ENCODE measurements at regions not wholly inside any gene's neighbourhood (a gene's known extent, or its start where the extent isn't known, plus 50 kb on each side); places are given as distances from the start of the nearest gene placed in this dataset.

DNA sequence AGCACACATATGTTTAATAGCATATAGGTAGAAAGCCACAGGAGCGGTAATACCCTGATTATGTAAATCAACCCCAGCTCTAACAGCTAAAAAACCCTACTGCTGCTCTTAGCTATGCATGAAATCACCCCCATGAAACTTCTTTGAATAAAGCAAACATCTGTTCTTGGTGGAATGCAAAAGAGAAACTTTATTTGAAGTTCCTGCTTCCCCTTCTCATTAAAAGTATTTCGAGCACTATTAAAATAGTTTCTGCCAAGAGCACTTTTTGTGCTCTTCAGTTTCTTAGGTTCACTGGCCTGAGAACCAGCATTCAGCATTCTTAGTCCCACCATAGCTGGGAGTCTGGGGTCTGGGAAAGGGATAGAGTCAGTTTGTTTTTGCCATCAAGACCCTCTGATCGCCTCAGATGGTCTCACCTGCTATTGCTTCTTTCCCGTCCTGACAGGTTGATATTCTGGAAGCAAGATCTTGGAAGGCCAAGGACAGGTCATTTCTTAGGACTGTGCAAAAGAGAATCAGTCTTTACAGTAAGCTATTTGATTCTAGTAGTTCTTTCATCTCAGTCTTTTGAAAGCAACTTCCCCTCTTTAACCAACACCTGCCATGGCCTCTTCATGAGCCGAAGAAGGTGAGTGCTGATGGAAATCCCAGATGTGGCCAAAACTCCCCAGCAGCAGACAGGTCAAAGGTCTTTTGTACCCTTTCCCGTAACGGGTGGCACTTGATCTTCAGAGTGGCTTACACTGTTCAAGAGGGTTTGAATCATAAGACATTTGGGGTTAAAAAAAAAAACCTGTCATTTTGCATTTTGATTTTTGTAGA is 76.5 kb upstream of the TMEM170B start (continued):
- TF ChIP-seq, protein P1, sequence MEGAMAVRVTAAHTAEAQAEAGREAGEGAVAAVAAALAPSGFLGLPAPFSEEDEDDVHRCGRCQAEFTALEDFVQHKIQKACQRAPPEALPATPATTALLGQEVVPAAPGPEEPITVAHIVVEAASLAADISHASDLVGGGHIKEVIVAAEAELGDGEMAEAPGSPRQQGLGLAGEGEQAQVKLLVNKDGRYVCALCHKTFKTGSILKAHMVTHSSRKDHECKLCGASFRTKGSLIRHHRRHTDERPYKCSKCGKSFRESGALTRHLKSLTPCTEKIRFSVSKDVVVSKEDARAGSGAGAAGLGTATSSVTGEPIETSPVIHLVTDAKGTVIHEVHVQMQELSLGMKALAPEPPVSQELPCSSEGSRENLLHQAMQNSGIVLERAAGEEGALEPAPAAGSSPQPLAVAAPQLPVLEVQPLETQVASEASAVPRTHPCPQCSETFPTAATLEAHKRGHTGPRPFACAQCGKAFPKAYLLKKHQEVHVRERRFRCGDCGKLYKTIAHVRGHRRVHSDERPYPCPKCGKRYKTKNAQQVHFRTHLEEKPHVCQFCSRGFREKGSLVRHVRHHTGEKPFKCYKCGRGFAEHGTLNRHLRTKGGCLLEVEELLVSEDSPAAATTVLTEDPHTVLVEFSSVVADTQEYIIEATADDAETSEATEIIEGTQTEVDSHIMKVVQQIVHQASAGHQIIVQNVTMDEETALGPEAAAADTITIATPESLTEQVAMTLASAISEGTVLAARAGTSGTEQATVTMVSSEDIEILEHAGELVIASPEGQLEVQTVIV (IDR thresholded peaks at IDR 0.05; ENCODE audit: borderline replicate concordance, partially characterized antibody): no peak
- TF ChIP-seq MTA3 (IDR thresholded peaks at IDR 0.05; ENCODE audit: borderline replicate concordance, low read length) (peak; percentile 3; the same call in 1 of the 2 replicates), CHD4 (IDR thresholded peaks at IDR 0.05) (no peak; the same call in 1 of the 2 replicates), ZBED1 (IDR thresholded peaks at IDR 0.05; ENCODE audit: borderline replicate concordance) (no peak; the same call in 1 of the 2 replicates), TAF1 (IDR thresholded peaks at IDR 0.05; ENCODE audit: borderline replicate concordance, low read depth, low read length) (no peak), STAT3 (IDR thresholded peaks at IDR 0.05; ENCODE audit: low read depth, low read length) (no peak; the same call in 1 of the 2 replicates), SREBF1 (IDR thresholded peaks at IDR 0.05; ENCODE audit: low read length) (peak; percentile 21; the same call in 1 of the 2 replicates), MEF2B (IDR thresholded peaks at IDR 0.05; ENCODE audit: partially characterized antibody, poor library complexity, severe bottlenecking) (peak; percentile 66), FOXK2 (IDR thresholded peaks at IDR 0.05) (no peak), PML (IDR thresholded peaks at IDR 0.05; ENCODE audit: low read length) (no peak; the same call in 1 of the 2 replicates), IKZF1 (conservative IDR thresholded peaks at IDR 0.05) (peak; percentile 69), NR2C1 (IDR thresholded peaks at IDR 0.05) (peak; percentile 81), BACH1 (IDR thresholded peaks at IDR 0.05; ENCODE audit: borderline replicate concordance) (no peak), CBX3 (IDR thresholded peaks at IDR 0.05; ENCODE audit: borderline replicate concordance, low read depth) (no peak), SMC3 (IDR thresholded peaks at IDR 0.05; ENCODE audit: borderline replicate concordance, low read length) (0 out of 2 replicates have a peak, but pooled peaks have one; percentile 3), HDAC2 (IDR thresholded peaks at IDR 0.05) (no peak), TCF12 (IDR thresholded peaks at IDR 0.05; ENCODE audit: low read depth, low read length) (peak; percentile 70), EP300 (IDR thresholded peaks at IDR 0.05; ENCODE audit: borderline replicate concordance in 1 of 2, control insufficient read depth in 1 of 2, low read depth in 2 of 2, low read length in 2 of 2) (peak; percentile 26 to 60; a peak in 2 of 4 replicates), NFYB (IDR thresholded peaks at IDR 0.05; ENCODE audit: insufficient read depth, low read depth, low read length) (no peak), NR2F1 (conservative IDR thresholded peaks at IDR 0.05) (peak; percentile 95), FOS (IDR thresholded peaks at IDR 0.05; ENCODE audit: borderline replicate concordance, extremely low read depth, insufficient read length) (no peak)
- TF ChIP-seq, protein P2, sequence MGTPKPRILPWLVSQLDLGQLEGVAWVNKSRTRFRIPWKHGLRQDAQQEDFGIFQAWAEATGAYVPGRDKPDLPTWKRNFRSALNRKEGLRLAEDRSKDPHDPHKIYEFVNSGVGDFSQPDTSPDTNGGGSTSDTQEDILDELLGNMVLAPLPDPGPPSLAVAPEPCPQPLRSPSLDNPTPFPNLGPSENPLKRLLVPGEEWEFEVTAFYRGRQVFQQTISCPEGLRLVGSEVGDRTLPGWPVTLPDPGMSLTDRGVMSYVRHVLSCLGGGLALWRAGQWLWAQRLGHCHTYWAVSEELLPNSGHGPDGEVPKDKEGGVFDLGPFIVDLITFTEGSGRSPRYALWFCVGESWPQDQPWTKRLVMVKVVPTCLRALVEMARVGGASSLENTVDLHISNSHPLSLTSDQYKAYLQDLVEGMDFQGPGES (IDR thresholded peaks at IDR 0.05): no peak
- TF ChIP-seq, protein P3, sequence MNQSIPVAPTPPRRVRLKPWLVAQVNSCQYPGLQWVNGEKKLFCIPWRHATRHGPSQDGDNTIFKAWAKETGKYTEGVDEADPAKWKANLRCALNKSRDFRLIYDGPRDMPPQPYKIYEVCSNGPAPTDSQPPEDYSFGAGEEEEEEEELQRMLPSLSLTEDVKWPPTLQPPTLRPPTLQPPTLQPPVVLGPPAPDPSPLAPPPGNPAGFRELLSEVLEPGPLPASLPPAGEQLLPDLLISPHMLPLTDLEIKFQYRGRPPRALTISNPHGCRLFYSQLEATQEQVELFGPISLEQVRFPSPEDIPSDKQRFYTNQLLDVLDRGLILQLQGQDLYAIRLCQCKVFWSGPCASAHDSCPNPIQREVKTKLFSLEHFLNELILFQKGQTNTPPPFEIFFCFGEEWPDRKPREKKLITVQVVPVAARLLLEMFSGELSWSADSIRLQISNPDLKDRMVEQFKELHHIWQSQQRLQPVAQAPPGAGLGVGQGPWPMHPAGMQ (IDR thresholded peaks at IDR 0.05; ENCODE audit: borderline replicate concordance): no peak
- TF ChIP-seq, protein P4, sequence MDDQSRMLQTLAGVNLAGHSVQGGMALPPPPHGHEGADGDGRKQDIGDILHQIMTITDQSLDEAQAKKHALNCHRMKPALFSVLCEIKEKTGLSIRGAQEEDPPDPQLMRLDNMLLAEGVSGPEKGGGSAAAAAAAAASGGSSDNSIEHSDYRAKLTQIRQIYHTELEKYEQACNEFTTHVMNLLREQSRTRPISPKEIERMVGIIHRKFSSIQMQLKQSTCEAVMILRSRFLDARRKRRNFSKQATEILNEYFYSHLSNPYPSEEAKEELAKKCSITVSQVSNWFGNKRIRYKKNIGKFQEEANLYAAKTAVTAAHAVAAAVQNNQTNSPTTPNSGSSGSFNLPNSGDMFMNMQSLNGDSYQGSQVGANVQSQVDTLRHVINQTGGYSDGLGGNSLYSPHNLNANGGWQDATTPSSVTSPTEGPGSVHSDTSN (IDR thresholded peaks at IDR 0.05; ENCODE audit: insufficient replicate concordance, low read depth, low read length): no peak
- TF ChIP-seq, protein P5, sequence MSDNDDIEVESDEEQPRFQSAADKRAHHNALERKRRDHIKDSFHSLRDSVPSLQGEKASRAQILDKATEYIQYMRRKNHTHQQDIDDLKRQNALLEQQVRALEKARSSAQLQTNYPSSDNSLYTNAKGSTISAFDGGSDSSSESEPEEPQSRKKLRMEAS (IDR thresholded peaks at IDR 0.05; ENCODE audit: low read depth, low read length): no peak

All from GM12878 (cell line).